HK-2 (cell line): ENCODE measurements at regions not wholly inside any gene's neighbourhood (a gene's known extent, or its start where the extent isn't known, plus 50 kb on each side); places are given as distances from the start of the nearest gene placed in this dataset.

ENCODE experiments used
- DNase-seq: peaks from one replicate; pipeline ENCODE4 v3.0.0-alpha.2; 2018; ENCODE audit not compliant: unreplicated experiment

DNA sequence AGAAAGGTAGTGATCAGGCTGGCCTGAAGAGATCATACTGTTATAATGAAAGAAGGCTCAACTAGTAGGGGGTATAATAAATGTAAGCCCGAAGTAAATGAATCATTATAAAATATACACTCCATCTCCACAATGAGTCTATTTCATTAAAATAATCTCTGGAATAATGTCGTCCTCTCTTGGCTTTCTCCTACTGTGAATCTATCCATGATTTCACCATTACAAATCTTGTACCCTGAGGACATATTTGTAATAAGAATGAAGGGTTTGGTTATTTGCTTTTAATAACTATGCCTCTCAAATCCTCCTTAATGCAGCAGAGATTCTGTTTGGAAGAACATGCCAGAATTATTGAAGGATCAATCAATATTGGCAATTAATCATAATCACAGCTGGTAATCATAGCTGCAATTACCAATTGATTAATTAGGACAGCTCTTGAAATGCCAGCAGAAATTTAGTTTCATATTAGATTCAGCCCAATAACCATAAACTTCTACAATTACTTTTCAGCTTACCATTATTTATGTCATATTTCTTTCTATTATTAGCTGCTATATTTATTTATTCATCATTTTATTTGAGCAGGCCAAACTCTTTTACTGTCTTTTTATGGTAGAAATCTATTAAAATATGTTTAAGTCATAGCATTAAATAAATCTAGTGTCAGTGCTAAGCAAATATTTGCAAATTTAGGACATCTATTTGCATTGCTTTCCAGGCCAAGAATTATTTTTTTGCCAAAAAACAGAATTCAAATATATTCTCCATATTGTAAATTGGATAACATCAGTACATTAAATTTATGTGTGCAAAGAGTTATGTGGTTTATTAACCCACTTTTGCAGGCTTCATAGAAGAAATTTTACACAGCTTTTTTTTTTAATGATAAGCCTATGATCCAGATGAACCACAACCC, 588.4 kb upstream of the LRRC4C start:
- DNase-seq = no peak

DNA sequence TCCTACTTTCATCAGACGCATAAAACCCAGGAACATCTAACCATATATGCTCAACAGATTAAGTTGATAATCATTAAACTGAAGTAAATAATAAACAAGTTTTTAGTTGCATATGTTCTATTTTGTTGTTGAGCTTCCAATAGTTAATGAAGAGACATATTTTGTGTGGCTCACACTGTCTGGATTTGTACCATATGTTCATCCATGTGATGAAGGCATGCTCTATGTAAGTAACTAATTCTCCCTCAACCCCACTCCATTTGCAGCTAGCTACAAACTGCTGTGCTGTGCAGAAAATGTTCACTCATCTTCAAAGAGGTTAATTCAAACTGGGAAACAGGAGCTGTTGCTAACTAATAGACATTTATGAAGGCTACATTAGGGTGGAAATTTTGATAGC, 589.7 kb upstream of the LRRC4C start:
- no peak for DNase-seq

DNA sequence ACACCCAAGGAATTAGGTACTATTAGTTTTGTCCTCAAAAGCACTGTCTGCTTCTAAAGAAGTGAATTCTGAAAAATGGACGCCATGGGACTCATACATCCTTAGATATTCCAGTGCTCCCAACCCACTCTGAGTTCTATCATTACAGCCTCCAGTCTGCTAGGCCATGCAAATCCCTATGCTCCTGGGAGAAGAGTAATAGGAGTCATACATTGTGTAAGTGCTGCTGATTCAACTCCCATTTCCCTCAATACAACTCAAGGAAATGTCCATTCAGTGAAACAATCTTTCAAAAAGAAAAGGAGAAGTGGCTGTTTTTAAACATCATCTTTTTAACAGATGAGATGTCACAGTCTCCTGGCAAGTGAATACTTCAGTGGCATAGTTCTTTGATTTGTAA, 590.2 kb upstream of the LRRC4C start:
- no peak for DNase-seq

DNA sequence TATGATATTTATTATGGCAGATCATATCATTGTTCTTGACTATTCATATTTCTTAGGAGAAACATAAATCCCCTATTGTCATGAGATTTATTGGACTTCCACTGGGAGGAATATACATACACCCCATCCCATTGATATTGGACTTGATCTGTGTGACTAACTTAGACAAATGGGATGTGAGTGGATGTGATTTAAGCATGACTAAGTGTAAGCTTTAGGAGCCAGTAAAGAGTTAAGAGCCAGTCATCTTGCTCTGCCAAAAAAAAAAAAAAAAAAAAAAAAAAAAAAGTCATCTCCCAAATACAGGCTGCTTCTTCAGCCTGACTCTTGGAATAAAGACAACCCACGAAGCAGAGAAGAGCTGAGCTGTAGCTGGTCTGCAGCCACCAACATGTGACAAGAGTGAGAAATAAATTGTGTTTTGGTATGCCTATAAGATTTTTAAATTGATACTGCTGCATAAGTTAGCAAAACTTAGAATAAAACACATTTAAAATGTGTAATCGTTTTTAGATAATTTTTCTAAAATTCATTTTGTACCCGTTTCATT, 595.0 kb upstream of the LRRC4C start:
- no peak for DNase-seq

DNA sequence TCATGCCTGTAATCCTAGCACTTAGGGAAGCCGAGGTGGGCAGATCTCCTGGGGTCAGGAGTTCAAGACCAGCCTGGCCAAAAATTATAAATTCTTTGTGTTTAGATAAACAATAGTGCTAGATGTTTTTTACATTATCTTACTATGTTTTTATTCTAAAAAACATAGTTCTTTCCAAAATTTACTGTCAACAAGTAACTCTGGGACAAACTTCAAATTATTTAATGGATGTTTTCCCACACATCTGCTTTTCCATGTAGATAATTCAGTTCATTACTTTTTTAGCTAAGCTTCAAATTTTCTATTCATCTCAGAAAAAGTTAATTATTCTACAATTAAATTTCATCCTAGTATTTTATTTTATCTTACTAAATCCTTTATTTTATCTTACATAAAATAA, 596.2 kb upstream of the LRRC4C start:
- no peak for DNase-seq

DNA sequence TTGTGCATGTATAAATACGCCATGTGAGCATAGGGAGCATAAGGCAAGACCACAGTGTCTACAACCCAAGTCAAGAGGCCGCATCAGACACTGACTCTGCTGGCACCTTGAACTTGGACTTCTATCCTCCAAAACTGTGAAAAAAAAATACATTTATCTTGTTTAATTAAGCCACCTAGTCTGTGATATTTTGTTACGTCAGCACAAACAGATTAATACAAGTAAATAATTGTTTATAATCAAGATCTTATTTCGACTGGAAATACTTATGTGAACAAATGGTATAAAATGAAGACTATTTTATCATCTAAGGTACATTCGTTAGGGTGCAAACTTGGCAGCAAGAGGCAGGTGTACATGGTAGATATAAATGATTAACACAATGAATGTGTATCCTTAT, 599.3 kb upstream of the LRRC4C start:
- DNase-seq = no peak

DNA sequence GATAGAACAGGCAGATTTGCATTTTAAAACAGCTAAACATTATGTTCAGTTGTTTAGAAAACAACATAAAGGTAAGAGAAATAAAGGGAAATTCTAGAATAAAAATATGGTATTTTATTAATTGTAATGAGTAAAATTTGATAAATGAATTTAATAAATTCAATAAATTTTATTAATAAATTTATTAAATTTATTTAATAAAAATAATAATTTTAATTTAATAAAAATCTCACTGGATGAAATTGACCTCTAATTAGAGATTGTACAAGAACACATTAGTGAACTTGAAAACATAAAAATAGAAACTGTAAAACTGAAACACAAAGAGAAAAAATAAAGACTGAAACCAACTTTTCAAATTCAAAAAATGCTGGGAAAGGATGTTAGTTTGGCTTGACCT, 605.7 kb upstream of the LRRC4C start:
- DNase-seq = no peak

DNA sequence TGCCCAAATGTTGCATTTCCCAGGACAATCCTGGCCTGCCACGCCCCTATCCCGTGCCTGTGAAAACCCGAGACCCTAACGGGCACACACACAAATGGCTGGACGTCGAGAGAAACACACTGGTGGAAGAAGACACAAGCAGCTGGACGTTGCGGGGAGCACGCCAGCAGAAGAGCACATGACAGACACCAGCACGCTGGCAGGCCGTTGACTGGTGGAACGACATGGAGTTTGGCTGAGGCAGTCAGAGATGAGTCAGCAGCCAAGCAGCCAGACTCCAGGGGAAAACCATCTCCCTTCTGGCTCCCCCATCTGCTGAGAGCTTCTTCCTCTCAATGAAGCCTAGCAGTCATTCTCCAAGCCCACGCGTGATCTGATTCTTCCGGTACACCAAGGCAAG, 606.7 kb upstream of the LRRC4C start:
- DNase-seq = peak; percentile 31

DNA sequence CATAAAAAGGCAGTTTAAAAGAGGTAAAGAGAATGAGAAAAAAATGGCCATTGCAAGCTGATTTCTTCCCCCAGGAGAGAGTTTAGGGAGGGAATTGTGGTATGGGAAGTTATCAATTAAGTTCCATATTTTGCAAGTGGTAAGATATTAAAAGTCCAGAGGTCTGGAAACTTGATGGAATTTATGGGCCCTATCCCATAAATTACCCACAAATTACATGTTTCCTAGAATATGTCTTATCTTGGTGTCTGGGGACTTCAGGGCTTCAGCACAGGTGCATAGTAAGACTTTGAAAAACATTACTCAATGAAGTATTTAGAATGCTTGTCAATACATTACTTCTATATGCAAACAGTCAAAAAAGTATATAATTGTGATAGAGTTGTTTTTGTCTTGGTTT, 614.9 kb upstream of the LRRC4C start:
- no peak for DNase-seq

DNA sequence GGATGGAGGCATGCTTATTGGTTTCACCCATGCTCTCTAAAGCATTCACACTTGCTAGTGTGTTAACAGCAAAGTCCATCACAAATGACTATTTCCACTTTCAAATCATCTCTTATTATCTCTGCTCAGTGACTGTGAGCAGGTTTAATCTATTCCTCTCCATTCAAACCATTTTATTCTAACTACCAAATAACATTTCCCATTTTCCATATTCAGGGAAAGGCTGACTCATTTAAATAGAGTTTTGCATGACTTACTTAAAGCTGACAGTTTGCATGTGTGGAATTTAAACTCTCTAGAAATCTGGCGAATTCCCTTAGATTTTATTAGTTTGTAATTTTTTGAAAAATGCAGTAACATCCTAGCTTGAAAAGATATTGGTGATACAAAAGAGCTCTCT, 615.7 kb upstream of the LRRC4C start:
- no peak for DNase-seq

DNA sequence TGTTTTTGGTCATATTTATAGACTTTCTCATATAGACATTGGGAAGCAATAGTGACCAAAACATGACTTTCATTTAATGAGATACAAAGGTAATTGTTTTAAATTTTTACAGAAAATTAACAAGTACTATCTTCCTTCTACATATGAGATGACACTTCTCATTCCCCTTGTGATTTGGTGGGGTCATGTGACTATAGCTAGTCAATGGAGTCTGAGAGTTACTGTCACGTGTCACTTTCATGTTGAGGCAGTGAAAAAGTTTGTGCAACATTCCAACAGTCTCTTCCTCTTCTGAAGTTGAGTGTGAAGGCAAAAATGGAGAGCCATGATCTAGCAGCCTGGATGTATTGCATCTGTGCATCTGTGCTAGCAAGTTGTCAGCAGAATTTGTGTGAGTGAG, 618.3 kb upstream of the LRRC4C start:
- no peak for DNase-seq

DNA sequence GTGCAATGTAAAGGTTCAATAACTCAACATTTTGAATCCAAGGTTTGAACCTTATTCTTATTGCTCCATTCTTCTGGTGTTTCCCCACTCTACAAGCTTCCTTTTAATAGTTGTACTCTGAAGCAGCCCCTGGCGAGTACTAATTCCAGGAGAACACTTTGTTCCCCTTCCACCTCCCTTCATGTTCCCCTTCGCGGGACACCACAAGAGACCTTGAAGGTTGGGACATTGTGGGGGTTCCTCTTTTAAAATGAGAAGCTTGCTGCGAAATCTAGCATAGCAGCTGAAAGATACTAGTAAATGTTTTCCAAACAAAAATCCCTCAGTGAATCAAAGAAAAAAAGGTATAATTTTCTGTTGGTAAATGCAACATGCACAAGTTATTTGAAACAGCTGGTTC, 626.3 kb upstream of the LRRC4C start:
- no peak for DNase-seq

DNA sequence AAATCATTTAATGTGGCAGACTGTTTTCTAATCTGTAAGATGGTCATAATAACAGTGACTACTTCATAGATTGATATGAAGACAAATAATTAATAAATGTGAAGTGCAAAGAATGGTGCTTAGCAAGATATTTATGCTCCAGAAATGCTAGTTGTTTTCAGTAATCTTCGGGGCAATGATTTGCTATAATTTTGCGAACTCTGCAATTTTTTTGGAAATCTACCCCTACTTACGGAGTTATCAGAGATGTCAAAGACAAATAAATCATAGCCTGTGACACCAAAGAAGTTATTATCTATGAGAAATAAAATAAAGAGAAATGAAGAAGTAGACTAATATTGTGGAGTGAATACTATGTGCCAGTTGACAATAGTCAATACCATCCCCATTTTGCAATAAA, 634.1 kb upstream of the LRRC4C start:
- DNase-seq = no peak

DNA sequence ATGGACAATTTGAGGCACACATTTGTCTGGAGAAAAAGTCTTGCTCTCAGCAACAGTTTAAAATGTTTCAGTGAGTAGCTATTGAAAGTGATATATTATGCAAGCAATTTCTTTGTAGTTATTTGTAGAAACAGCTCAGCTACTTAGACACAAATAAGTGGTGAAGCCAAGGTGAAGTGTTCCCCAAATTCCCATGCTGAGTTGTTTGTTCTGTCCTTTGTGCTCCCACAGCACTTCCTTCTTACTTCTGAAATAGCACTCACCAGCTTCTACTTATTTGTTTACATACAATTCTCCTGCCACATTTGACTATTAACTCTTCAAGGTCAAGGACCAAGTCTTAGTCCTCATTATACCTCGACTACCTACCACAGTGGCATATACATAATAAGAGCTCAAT, 638.6 kb upstream of the LRRC4C start:
- no peak for DNase-seq

DNA sequence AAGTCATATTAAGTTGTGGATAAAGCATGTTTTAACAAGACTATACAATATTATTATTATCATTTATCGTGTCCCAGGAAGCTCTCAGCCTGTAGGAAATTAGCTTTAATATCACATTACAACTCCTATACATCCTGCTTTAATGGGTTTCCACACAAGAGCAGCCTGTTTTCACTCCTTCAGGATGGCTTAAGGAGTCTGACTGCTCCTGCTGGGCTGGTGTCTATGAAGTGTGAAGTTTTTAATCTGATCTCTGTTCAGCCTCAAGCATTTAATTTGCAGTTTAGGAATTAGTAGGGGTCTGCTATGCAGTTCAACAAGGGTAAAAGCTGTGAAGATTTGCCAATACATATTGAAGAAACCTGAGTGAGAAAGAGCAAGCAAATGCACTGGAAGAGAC, 653.4 kb upstream of the LRRC4C start:
- DNase-seq = no peak

DNA sequence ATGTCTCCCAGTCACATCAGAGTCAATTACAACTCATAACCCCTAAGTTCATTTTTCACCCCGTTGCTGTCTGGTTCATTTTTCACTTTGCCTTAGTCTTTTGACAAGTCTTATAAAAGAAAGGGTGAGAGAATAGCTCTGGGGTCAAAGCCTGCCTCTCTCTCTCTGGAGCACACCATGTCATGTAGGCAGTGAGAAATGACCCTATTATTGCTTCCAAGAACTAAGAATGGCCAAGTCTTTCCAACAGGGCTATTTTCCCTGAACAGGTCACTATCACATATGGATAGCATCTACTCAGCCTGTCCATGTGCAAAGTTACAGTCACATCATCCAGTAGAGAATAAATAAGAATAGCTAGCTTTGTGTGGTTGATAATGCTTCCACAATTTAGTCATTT, 655.5 kb upstream of the LRRC4C start:
- DNase-seq = no peak

DNA sequence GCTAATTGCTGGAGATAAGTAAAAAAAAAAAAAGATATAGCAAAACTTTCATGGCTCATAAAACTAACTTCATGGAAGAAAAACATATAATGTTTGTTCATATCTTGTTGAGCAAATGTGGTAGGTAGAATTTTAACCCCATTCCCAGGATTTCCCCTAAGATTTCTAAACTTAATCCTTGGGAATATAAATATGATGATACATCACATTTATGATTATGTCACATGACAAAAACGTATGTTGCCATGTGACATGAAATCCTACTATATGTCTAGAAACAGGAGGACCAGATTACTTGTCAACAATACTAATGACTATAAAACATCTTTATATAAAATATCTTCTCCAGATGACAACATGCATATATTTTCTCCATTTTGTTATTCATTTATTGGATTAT, 679.0 kb upstream of the LRRC4C start:
- DNase-seq = no peak

DNA sequence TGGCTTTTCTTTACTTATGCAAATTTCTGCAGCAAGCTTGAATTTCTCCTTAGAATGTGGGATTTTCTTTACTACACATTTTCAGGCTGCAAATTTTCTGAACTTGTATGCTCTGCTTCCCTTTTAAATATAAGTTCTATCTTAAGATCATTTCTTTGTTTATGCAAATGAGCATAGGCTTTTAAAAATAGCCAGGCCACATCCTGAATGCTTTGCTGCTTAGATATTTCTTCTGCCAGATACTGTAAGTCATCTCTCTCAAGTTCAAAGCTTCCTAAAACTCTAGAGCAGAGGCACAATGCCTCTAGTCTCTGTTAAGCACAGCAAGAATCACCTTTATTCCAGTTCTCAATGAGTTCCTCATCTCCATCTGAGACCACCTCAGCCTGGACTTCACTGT, 685.9 kb upstream of the LRRC4C start:
- no peak for DNase-seq

DNA sequence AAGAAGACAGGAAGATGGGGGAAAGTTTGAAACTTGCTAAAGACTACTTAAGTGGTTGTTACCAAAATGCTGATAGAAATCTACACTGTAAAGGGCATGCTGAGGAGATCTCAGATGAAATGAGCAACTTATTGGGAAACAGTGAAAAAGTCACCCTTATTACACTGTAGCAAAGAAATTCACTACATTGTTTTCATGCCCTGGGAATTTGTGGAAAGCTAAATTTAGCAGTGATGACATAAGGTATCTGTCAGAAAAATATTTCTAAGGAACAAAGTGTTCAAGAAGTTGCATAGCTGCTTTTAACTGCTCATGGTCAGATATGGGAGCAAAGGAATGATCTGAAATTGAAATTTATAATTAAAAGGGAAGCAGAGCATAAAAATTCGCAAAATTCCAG, 702.4 kb upstream of the LRRC4C start:
- no peak for DNase-seq

DNA sequence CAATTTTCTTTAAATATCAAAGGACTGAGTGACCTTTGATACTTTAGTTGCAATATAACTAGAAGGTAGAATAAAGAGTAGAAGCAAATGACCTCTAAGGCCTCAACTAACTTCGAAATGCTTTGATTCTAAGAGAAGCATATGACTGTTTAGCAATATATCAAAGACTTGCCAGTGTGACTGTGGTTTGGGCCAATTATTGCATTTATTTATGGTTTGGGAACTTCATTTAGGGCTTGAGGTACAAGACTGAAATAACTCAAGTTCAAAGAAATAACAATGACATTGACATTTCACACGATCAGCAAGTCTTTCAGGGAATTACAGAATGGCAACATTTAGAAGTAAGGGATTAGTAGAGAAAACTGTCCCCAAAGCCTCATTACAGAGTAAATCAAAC, 709.7 kb upstream of the LRRC4C start:
- DNase-seq = no peak

DNA sequence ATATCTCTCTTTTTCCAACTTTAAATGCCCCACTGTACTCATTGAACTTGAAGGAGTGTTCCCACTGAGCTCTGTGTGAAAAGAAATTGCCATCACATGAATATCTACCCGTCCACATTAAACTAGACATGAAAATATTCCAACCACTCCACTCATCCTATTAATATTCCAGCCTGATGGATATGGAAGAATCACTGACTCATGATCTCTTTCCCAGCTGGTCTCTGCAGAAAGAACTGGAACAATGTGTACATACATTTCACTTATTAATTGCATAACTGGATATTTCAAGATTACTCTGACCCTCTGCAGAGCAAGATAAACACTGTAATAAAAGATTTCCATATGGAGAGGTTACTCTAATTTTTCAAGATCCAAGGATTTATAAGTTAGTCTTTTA, 711.1 kb upstream of the LRRC4C start:
- no peak for DNase-seq

DNA sequence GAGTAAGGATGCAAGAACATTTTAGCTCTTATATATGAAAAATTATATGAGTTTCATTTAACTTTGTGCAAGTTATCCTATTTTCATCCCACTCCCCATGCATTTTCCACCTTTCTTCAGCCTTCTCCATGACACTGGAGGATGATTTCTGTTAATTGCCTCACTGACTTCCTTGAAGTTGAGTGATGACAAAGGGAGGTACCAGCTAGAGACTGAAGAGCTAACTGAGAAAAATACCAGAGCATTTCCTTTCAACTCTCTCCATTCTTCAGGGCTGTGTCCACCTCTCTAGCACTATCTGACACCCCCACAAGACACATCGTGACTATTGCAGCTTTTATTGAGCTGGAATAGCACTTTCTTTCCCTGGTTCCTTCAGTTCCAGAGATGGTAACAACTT, 711.6 kb upstream of the LRRC4C start:
- no peak for DNase-seq

DNA sequence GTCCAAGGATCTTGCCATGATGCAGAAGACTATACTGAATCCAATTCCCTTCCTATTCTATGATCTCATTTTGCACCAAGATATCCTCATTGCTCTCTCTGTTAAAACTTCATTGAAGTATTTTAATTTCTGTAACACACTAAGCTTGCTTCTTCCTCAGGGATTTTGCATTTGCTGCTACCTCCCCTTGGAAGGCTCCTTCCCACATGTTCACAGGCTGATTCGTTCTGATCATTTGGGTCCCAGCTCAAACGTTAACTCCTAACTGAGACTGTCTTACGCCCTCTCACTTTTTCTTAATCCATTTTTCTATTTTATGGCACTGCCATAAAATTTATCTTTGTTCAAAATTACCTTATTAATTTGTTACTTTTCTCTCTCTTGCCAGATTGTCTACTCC, 713.0 kb upstream of the LRRC4C start:
- DNase-seq = no peak

DNA sequence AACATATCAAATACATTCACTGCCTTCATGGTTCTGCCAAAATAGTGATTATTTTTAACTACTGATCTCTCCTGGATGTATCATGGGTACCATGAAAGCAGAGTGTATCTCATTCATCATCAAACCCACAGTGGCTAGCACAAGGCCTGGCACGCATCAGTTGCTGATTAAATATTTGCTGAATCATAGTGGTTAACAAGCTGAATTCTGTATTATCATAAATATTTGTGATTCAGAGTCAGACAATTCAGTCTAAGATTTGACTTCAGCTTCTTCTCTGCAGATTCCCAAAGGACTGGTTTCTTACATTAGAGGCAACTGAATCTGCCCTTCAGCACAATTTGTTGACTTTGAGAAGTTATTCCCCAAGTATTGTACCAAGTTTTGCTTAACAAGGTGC, 715.8 kb upstream of the LRRC4C start:
- DNase-seq = no peak
